Epithelial cell of prostate (primary cell): ENCODE measurements at regions not wholly inside any gene's neighbourhood (a gene's known extent, or its start where the extent isn't known, plus 50 kb on each side); places are given as distances from the start of the nearest gene placed in this dataset.
"Not testable (repeated sequence)": the region's sequence is repeated elsewhere in the genome, so short reads cannot be mapped to it uniquely, and the experiment has no call there.

ENCODE experiments used
- DNase-seq: peaks from one replicate; pipeline ENCODE4 v3.0.0-alpha.2; 2011; ENCODE audit warnings: low read depth, low spot score
- H3K27ac ChIP-seq: fragments of 450-650 bp; 2 replicates; pipeline ENCODE4 v1.5.1; 2017; ENCODE audit warnings: mild to moderate bottlenecking

- no peak for DNase-seq
- H3K27ac ChIP-seq, result no peak overlapping the region
Observed at GRCh38 chr1:242827538-242827937, 303.0 kb upstream of the PLD5 start.

- H3K27ac ChIP-seq, result no peak overlapping the region
Observed at GRCh38 chr1:242826701-242827336, 302.3 kb upstream of the PLD5 start.

GRCh38 chr1:242824435-242824834, 299.9 kb upstream of the PLD5 start:
- no peak overlapping the region for H3K27ac ChIP-seq
- DNase-seq, result peak; percentile 67

More at GRCh38 chr1:242826701-242827336, 302.3 kb upstream of the PLD5 start:
- no peak for DNase-seq

DNA sequence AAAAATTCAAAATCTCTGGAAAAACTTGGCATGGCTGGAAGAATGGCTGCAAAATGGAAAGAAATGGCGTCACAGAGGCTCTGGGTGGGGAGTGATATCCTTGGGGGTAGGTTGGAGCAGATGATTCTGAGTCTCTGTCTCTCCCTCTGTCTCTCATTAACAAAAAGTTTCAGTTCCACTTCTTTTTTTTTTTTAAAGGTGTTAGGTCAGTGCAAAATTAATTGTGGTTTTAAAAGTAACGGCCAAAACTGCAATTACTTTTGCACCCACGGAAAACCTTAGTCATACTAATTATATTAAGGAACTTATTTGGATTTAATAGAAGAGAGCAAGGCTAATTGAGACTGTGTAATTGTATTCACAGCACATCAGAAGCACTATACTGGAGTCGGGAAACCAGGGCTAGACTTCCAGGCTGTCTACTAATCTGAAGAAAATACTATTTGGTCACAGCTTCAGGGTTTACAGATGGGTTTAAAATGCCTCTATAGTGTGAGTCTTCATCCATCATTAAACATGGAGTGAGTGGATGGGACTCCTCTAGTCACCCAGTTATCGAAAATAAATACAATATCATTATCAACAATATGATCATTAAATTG, 289.1 kb upstream of the PLD5 start:
- DNase-seq, result no peak
- H3K27ac ChIP-seq, result no peak overlapping the region

DNA sequence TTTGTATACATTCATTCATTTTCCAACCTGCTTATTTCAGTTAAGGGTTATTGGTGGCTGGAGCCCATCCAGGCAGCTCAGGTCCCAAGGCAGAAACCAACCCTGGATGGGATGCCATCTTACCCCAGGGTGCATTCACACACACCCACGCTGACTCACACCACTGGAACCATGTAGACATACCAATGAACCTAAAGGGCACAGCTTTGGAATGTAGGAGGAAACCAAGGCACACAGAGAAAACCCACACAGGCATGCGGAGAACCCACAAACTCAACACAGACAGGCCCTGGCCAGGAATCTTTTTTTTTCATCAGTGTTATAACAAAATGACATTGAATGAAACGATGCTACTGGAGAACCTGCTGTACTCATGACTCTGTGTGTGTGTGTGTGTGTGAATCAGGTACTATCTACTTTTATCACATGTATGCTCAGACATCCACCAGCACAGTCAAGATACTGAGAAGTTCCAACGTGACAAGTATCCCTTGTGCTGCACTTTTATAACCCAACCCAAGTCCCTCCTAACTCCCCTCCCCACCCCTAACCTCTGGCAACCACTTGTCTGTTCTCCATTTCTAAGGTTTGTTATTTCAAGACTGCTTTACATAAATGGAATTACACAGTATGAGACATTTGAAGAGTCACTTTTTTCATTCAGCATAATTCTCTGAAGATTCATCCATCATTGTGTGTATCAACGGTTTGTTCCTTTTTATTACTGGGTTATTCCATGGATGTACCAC, 286.8 kb upstream of the PLD5 start:
- no peak overlapping the region for H3K27ac ChIP-seq
- DNase-seq, result peak; percentile 96

DNA sequence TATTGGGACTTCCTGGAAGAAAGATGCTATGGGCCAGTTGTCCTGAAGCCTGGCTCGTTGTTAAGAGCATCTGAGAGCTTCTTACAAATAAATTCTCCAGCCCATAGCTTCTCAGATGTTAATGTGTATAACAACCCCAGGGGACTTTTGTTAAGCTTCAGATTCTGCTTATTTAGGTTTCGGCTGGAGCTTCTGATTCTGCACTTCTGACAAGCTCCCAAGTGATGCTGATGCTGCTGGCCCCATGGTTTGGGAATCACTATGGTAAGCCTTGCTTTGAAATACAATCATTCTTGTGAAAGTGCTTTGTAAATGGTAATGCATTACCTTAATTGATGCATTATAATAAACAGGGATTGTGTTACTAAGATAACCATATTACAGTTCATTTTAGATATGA, 281.8 kb upstream of the PLD5 start:
- no peak overlapping the region for H3K27ac ChIP-seq

GRCh38 chr1:242805360-242805759, 280.9 kb upstream of the PLD5 start:
- not testable (repeated sequence) for DNase-seq

More for the DNA sequence above, 281.8 kb upstream of the PLD5 start:
- DNase-seq, result no peak

GRCh38 chr1:242802973-242803372, 278.5 kb upstream of the PLD5 start:
- no peak for DNase-seq
- no peak overlapping the region for H3K27ac ChIP-seq

More at GRCh38 chr1:242805360-242805759, 280.9 kb upstream of the PLD5 start:
- not testable (repeated sequence) for H3K27ac ChIP-seq

DNA sequence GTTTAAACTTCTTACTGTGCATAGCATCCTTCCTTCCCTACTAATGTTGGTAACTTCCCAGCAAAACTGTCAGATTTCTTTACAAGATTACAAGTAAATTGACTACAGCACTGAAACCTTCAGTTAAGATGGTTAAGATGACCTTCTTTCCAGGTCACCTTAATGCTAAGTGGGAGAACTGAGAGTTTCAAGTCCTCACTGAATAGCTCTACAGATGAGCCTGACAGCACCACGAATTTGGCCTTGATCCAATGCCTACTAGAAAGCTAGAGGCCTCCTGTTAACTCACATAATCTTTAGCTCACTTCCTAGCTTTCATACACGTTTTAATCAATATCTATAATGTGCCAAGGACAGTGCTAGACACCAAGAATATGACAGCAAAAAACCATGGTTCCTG, 276.0 kb upstream of the PLD5 start:
- no peak for DNase-seq

GRCh38 chr1:242797856-242798255, 273.4 kb upstream of the PLD5 start:
- no peak for DNase-seq

More for the DNA sequence above, 276.0 kb upstream of the PLD5 start:
- H3K27ac ChIP-seq, result no peak overlapping the region

DNA sequence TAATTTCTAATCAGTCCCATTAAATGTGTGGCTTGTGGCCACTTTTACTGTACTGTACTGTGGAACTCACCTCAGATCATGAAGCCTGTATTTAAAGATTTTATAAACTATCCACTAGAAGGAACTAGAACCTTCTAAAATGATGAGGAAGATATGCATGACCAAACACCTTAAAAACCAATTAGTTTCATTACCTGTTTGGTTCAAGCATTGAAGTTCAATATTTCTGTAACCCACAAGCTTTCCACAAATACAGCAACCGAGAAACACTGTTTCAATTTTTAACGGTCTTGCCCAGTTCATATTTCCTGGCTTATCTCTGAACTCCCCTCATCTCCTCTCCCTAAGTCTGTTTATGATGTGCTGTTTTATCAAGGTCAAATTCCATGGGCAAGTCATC, 264.3 kb upstream of the PLD5 start:
- H3K27ac ChIP-seq, result no peak overlapping the region
- DNase-seq, result no peak

More at GRCh38 chr1:242797856-242798255, 273.4 kb upstream of the PLD5 start:
- H3K27ac ChIP-seq, result no peak overlapping the region

DNA sequence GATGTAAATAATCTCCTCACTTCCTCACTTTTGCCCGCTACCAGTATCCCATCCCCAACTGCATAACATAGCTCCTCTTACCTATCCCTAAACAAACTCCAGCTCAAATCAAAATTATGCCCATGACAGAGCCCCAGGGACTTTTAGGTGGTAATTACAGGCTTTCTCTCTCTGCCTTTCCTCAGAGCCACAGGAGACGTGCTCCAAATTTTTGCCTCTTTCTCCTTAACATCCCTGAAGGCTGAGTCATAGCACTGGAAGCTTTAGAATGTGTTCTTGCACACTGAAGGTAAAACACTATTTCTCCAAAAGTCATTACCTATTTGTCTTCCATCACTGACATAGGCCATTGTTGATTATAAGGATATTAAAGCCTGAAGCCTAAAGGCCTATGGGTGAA, 263.5 kb upstream of the PLD5 start:
- H3K27ac ChIP-seq, result no peak overlapping the region
- DNase-seq, result no peak

GRCh38 chr1:242784807-242785206, 260.3 kb upstream of the PLD5 start:
- no peak for DNase-seq
- no peak overlapping the region for H3K27ac ChIP-seq

DNA sequence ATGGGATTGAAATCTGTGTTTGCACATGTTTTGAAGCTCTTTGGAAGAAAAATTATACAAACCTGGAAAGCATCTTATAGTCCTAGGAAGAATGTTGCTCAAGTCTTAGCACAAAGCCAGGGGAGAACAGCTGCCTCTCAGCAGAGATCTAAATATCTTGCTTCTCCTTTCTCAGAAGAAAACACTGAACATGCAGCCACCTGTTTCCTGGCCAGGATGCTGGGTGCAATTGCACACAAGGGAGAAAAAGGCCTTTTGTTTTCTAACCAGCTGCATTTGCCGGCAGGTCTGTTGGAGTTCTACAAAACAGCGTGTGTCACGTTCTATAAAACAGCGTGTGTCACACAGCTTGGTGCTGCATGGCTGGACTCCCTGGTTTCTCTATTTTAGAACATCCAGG, 259.6 kb upstream of the PLD5 start:
- no peak overlapping the region for H3K27ac ChIP-seq
- no peak for DNase-seq

DNA sequence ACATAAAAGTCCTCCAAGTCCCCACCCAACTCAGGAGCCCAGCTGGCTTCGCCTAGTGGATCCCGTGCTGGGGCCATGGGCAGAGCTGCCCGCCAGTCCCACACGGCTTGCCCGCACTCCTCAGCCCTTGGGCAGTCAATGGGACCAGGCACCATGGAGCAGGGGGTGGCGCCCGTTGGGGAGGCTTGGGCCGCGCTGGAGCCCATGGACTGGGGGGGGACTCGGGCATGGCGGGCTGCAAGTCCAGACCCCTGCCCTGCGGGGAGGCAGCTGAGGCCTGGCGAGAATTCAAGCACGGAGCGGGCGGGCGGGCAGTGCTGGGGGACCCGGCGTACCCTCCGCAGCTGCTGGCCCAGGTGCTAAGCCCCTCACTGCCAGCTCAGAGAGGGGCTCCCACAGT, 249.8 kb upstream of the PLD5 start:
- no peak for DNase-seq
- no peak overlapping the region for H3K27ac ChIP-seq

GRCh38 chr1:242770366-242770765, 245.9 kb upstream of the PLD5 start:
- no peak overlapping the region for H3K27ac ChIP-seq
- no peak for DNase-seq

DNA sequence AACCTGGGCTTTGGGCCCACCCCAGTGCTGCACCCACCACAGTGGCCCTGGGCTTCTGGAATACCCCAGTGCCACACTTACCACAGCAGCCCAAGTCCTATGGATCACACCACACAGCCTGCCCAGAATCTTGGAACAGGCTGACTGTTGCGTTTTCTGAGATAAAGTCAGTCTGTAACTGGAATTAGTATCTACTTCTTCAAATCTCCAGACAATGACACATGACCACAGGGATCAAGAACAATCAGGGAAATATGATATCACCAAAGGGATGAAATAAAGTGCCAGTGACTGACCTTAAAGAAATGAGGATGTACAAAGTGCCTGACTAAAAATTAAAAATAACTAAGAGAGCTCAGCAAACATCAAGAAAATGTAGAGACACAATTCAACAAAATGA, 239.7 kb upstream of the PLD5 start:
- no peak overlapping the region for H3K27ac ChIP-seq
- peak; percentile 20 for DNase-seq

DNA sequence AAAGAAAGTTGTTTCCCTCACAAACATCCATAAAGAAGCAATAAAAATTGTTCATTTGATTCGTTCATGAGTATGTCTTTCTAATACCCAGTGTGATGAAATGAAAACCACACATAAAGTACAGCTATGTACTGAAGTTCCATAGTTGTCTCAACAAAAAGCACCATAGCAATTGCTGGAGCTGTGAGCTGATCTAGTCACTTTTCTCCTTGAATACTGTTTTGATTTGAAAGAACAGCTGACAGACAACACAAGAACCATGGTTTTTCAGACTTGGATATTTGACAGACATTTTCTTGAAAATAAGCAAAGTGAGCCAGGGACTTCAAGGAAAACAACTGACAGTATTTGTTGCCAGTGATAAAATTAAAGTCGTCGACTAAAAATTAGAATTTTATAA, 237.1 kb upstream of the PLD5 start:
- no peak for DNase-seq
- no peak overlapping the region for H3K27ac ChIP-seq

GRCh38 chr1:242754926-242755325, 230.4 kb upstream of the PLD5 start:
- H3K27ac ChIP-seq, result no peak overlapping the region
- no peak for DNase-seq

GRCh38 chr1:242754125-242754524, 229.6 kb upstream of the PLD5 start:
- H3K27ac ChIP-seq, result no peak overlapping the region
- no peak for DNase-seq

- no peak overlapping the region for H3K27ac ChIP-seq
- no peak for DNase-seq
Observed at GRCh38 chr1:242747233-242747632, 222.7 kb upstream of the PLD5 start.
